PC-9 (cell line): ENCODE measurements at regions not wholly inside any gene's neighbourhood (a gene's known extent, or its start where the extent isn't known, plus 50 kb on each side); places are given as distances from the start of the nearest gene placed in this dataset.

Experiments used
- EZH2 ChIP-seq: fragments of 200-600 bp; sonication (generic); IDR thresholded peaks from 2 replicates; pipeline ENCODE4 v1.8.0; 2017; ENCODE audit warnings: antibody characterized with exemption, low read depth
- TF ChIP-seq, protein P1 (sequence below): fragments of 200-600 bp; sonication (generic); conservative IDR thresholded peaks from 2 replicates; pipeline ENCODE4 v1.6.1; 2017; ENCODE audit warnings: mixed run types, antibody characterized with exemption, mild to moderate bottlenecking, moderate library complexity

DNA sequence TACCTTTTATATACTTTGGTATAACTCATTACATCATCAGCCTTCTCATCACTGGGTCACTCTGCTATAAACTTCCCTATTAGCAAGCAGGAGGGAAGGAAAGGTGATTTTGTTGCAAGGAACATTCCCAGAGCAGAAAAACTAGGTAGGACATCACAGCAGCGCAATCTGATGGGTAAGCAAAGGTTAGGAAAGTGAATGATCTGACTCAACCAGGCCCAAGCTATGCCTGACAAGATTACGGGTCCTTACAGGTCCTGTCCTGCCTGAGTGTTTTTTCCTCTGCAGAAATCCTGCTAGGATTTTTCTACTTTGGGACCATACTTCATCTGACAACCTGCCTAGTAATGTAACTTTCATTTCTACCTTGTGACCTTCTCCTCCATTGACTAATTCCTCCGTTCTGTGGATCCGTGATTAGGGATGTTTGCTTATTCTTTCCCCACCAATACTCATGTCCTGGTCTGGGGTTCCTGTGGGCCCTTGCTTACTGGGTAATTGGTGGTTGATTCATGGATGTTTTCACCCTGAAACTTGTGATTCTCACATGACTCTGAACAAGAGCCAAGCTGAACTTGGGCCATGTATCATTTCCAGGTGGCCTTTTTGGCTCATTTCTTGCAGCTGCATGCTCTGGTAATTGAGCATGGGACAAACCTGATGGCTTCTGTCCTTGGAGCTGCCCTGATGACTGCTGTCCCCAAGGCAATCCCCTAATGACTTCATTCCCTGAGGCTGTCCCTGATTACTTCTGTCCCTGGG is 111.9 kb upstream of the KIT start:
- TF ChIP-seq, protein P1, sequence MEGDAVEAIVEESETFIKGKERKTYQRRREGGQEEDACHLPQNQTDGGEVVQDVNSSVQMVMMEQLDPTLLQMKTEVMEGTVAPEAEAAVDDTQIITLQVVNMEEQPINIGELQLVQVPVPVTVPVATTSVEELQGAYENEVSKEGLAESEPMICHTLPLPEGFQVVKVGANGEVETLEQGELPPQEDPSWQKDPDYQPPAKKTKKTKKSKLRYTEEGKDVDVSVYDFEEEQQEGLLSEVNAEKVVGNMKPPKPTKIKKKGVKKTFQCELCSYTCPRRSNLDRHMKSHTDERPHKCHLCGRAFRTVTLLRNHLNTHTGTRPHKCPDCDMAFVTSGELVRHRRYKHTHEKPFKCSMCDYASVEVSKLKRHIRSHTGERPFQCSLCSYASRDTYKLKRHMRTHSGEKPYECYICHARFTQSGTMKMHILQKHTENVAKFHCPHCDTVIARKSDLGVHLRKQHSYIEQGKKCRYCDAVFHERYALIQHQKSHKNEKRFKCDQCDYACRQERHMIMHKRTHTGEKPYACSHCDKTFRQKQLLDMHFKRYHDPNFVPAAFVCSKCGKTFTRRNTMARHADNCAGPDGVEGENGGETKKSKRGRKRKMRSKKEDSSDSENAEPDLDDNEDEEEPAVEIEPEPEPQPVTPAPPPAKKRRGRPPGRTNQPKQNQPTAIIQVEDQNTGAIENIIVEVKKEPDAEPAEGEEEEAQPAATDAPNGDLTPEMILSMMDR: no peak
- no peak for TF ChIP-seq EZH2
